Ectodermal cell (in vitro differentiated cells): ENCODE measurements at regions not wholly inside any gene's neighbourhood (a gene's known extent, or its start where the extent isn't known, plus 50 kb on each side); places are given as distances from the start of the nearest gene placed in this dataset.

Experiments used
- H3K27ac ChIP-seq: 2 replicates; pipeline ENCODE4 v1.7.0; 2013; ENCODE audit warnings: mild to moderate bottlenecking, low read depth, low read length; ENCODE audit not compliant: insufficient read depth, poor library complexity, severe bottlenecking
- H3K27me3 ChIP-seq: 2 replicates; pipeline ENCODE4 v1.7.0; 2013; ENCODE audit warnings: mild to moderate bottlenecking, low read length; ENCODE audit not compliant: insufficient read depth, control insufficient read depth, poor library complexity, severe bottlenecking
- H3K36me3 ChIP-seq: one replicate; pipeline ENCODE4 v1.7.0; 2013; ENCODE audit warnings: low read length; ENCODE audit not compliant: control insufficient read depth, insufficient read depth
- H3K4me1 ChIP-seq: one replicate; pipeline ENCODE4 v1.7.0; 2013; ENCODE audit warnings: low read length; ENCODE audit not compliant: control insufficient read depth, insufficient read depth
- H3K4me3 ChIP-seq: 2 replicates; pipeline ENCODE4 v1.7.0; 2013; ENCODE audit warnings: low read depth, low read length, control low read depth; ENCODE audit not compliant: insufficient read depth
- H3K9me3 ChIP-seq: 2 replicates; pipeline ENCODE4 v1.7.0; 2013; ENCODE audit warnings: mild to moderate bottlenecking, low read length, moderate library complexity; ENCODE audit not compliant: control insufficient read depth
- WGBS, 2 experiments: methylation state at CpG; one replicate each; pipeline ENCODE4 v1.1.7; 2013; ENCODE audit warnings: missing lambda C conversion rate in 2 of 2; 5-methylcytosine and 5-hydroxymethylcytosine counted together

DNA sequence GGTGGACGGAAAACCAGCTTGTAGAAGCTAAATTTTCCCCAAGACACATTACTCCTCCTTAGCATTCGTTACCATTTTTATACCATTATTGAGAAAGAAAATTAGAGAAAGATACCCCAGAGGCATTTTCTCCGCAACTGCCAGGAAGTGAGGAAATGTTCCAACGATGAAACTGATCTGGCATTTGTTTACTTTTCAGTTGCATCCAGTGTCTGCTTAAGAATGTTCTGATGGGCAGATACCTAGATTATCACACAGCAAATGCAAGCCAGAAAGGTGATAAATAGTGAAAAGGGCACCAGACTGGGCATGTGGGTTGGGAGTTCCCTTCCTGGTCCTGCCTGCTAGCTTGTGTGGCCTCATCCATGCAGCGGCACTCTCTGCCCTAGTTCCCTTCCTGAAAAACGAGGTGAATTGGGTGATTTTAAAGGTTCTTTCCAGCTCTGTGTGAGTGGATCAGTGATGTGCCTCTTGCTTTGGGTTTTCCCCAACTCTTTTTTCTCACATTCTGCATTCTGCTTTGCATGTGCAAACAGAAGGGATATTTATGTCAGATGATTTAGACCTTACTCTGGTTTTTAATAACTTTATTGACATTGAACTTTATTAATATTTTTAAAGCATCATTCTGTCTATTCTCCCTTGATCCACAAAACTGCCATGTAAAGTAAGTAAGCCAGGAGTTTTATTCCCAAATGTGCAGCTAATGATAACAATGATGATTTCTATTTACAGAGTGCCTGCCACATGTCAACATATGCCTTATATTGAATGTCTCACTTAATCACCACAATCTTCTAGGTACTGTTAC, 139.6 kb downstream of the INSIG2 start:
- peaks cover 7% of the 10 kb centered on the region for H3K27me3 ChIP-seq
- 92 to 96% methylated on average over 6 of the region's 6 CpGs for WGBS, 2 experiments

DNA sequence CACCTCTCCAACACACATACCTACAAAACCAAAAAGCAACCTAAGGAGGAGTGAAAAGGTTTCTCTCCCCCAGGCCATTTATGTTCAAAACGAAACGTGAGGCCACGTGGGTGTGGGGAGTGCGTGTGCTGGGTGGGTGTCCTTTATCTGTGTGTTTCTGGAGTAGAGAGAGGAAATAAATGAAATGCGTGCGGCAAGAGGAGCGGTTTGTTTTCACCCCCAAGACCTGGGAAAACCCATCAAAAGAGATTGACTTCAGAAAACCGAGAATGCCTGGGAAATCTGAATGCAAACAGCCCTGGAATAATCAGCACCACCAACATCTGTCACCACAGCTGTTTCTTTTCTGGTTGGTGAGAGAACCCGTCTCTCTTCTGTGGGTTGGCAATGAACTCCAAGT, 137.4 kb downstream of the INSIG2 start:
- peak overlapping the region; percentile 93 for H3K27ac ChIP-seq
- WGBS, 2 experiments, result 46 to 48% methylated on average over 9 of the region's 9 CpGs
- peaks cover 11% of the 10 kb centered on the region for H3K27me3 ChIP-seq
- H3K4me3 ChIP-seq, result no peak overlapping the region
- peaks cover 30% of the 10 kb centered on the region for H3K4me1 ChIP-seq
- no peaks in the 10 kb centered on the region for H3K36me3 ChIP-seq
- H3K9me3 ChIP-seq, result no peaks in the 10 kb centered on the region

More for the DNA sequence above, 139.6 kb downstream of the INSIG2 start:
- no peak overlapping the region for H3K27ac ChIP-seq
- no peaks in the 10 kb centered on the region for H3K9me3 ChIP-seq
- H3K4me1 ChIP-seq, result peaks cover 18% of the 10 kb centered on the region
- no peaks in the 10 kb centered on the region for H3K36me3 ChIP-seq
- no peak overlapping the region for H3K4me3 ChIP-seq

DNA sequence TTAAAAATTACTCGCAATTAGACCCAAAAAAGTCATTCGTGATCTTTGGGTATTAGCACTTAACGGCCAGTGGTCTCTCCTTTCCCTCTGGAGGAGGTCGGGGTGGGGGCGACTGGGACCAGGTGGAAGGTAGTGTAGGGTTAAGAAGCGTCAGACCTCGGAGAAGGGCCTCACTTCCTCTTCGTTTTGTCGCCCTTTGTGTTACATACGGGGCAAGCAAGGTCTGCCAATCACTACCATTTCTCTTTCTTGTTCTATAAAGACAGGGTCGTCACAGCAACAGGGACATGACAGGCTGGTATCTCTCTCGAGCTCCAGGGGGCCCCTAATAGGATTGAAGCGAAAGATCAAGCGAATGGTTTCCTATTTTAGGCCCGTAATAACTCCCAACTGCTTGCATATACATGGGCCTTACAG, 136.6 kb downstream of the INSIG2 start:
- 1% methylated on average over 11 to 15 of the region's 15 CpGs for WGBS, 2 experiments
- peak overlapping the region; percentile 46 for H3K4me3 ChIP-seq

GRCh38 chr2:118223992-118224894, 136.0 kb downstream of the INSIG2 start:
- Histone ChIP-seq H3K4me1 (peaks cover 30% of the 10 kb centered on the region), H3K27me3 (peaks cover 11% of the 10 kb centered on the region), H3K36me3 (no peaks in the 10 kb centered on the region), H3K4me3 (peak overlapping the region; percentile 46), H3K9me3 (no peaks in the 10 kb centered on the region), H3K27ac (peak overlapping the region; percentile 93)
- WGBS, 2 experiments, result 1% methylated on average over 77 of the region's 77 CpGs

More for the DNA sequence above, 136.6 kb downstream of the INSIG2 start:
- Histone ChIP-seq H3K27me3 (peaks cover 11% of the 10 kb centered on the region), H3K9me3 (no peaks in the 10 kb centered on the region), H3K4me1 (peaks cover 30% of the 10 kb centered on the region), H3K27ac (peak overlapping the region; percentile 93), H3K36me3 (no peaks in the 10 kb centered on the region)

DNA sequence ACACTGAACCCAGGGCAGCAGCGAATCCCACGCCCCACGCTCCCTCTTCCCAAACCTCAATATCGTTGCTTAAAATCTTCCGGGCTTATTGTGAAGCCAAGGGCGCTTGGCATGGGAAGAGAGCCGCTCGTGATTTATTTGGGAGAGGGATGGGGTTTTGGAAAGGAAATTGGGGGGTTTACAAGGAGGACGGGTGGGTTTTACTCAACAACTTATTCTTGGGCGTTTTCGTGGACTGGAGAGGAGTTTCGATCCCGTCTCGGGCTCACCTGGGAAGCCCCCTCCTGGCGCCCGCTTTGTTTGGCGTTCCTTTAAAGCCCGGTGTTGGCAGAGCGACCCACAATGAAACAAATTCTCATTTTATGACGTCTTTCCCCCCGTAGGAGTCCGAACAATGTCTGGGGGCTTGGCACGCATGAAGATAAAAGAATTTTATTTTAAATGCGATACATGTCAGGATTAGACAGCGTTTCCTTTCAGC, 135.3 kb downstream of the INSIG2 start:
- Histone ChIP-seq H3K36me3 (no peaks in the 10 kb centered on the region), H3K27ac (peak overlapping the region; percentile 93), H3K4me1 (peaks cover 30% of the 10 kb centered on the region), H3K9me3 (no peaks in the 10 kb centered on the region), H3K27me3 (peaks cover 11% of the 10 kb centered on the region), H3K4me3 (peak overlapping the region; percentile 46)
- WGBS, 2 experiments, result 1 to 3% methylated on average over 25 of the region's 25 CpGs

DNA sequence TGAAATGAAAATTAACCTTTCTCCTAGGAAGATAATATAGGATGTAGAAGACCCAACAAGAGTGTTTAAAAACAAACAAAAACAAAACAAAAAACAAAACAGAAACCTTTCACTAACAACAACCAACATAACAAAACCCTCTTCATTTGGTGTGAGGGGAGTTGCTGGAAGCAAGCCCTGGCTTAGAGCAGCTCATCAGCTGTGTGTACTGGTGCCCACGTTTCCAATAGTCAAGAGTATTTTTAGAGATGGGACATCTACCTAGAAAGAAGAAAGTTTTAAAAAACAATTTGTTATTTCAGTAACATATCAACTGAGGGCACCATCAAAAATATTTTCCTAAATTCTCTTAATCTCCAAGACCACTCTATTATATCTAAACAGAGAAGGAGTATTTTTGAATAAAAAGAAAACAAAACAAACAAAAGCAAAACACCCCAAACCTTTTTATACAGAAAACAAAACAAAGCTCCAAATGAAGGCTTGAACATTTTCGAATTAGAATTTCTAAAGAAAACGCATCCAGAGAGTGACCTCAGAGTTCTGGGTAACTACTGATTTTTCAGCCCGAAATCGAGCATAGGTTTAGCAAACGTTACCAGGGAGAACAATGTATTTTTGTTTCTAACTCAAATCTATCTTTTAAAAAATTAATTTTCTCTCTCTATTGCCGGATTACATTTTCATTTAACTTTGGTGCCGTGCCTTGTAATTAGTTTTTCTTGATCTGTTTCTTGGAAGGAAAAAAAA, 134.6 kb downstream of the INSIG2 start:
- Histone ChIP-seq H3K27ac (peak overlapping the region; percentile 93), H3K4me3 (peak overlapping the region; percentile 46), H3K9me3 (no peaks in the 10 kb centered on the region), H3K36me3 (no peaks in the 10 kb centered on the region), H3K4me1 (peaks cover 30% of the 10 kb centered on the region), H3K27me3 (peaks cover 11% of the 10 kb centered on the region)
- WGBS, 2 experiments, result 8 to 23% methylated on average over 8 of the region's 8 CpGs

- H3K4me3 ChIP-seq, result no peak overlapping the region
- H3K9me3 ChIP-seq, result no peaks in the 10 kb centered on the region
- H3K4me1 ChIP-seq, result peaks cover 30% of the 10 kb centered on the region
- H3K27me3 ChIP-seq, result peaks cover 11% of the 10 kb centered on the region
- no peaks in the 10 kb centered on the region for H3K36me3 ChIP-seq
- no peak overlapping the region for H3K27ac ChIP-seq
Observed at GRCh38 chr2:118222273-118222594, 134.0 kb downstream of the INSIG2 start.

DNA sequence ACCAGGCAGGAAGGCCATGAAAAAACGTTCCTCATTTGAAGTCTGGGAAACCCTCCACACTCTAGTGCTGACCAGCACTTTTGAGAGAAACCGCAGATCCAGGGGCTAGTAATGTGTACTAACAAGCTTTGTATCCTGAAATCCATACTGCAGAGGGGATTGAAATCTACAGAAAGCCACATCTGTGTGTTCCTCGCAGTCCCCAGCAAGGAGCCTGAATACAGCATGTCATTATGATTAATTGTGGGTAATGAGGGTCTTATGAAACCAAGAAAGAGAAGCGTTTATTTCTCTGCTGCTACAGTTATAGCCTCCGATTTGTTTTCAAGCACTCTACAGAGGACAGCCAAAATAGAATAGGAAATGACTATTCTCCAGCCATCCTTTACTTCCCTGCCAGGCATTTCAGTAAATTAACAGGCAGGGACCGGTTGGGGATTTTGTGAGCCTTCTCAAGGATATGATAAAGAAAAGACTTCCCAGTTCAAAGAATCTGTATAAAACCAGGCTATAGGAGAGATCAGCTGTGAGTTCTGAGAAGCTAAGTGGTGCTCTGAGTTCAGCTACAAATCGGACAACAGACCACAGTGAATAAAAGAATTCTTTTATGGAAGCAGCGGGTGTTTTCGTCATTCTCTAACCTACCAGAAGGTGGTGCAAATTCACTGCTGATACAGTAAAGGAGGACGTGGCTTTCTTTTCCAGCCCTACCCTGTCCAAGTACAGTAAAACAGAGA, 133.4 kb downstream of the INSIG2 start:
- Histone ChIP-seq H3K27me3 (peaks cover 11% of the 10 kb centered on the region), H3K36me3 (no peaks in the 10 kb centered on the region), H3K27ac (no peak overlapping the region), H3K4me3 (no peak overlapping the region), H3K4me1 (peaks cover 30% of the 10 kb centered on the region), H3K9me3 (no peaks in the 10 kb centered on the region)
- WGBS, 2 experiments, result 43 to 45% methylated on average over 9 to 10 of the region's 10 CpGs

DNA sequence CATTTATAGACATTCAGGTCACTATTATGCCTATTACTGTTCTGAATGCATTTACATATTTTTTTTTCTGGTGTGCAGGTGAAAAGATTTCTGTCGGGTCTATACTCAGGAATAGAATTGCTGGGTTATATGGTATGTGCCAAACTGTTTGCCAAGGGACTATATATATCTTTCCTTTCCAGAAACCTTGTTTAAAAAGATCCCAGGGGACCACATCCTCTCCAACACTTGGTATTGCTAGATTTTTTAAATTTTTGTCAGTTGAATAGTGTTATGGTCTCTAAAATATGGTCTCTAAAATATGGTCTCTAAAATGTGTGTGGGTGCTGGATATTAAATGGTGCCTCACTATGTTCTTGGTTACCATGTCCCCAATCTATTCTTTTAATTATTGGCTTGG, 131.3 kb downstream of the INSIG2 start:
- peaks cover 13% of the 10 kb centered on the region for H3K4me1 ChIP-seq
- H3K27me3 ChIP-seq, result peaks cover 11% of the 10 kb centered on the region
- WGBS, 2 experiments, result 100% methylated on average over 1 of the region's 1 CpG; no CpG with 5 or more reads in 1 of the 2 experiments

More for the DNA sequence above, 131.3 kb downstream of the INSIG2 start:
- Histone ChIP-seq H3K4me3 (no peak overlapping the region), H3K36me3 (no peaks in the 10 kb centered on the region), H3K27ac (no peak overlapping the region), H3K9me3 (no peaks in the 10 kb centered on the region)
